Smooth muscle cell (in vitro differentiated cells): ENCODE measurements at regions not wholly inside any gene's neighbourhood (a gene's known extent, or its start where the extent isn't known, plus 50 kb on each side); places are given as distances from the start of the nearest gene placed in this dataset.

Source experiments
- DNase-seq: peaks from one replicate; lab custom pipeline; 2025; ENCODE audit not compliant: unreplicated experiment; lab: John Stamatoyannopoulos, UW
- H2AFZ ChIP-seq: fragments of 200-600 bp; sonication (generic); 2 replicates; pipeline ENCODE4 v1.6.0; 2016; ENCODE audit warnings: antibody characterized with exemption, low read depth, mild to moderate bottlenecking
- H3F3A ChIP-seq: fragments of 200-600 bp; sonication (generic); 2 replicates; pipeline ENCODE4 v1.6.0; 2017; ENCODE audit warnings: antibody characterized with exemption, low read depth
- H3K27ac ChIP-seq: fragments of 200-600 bp; sonication (generic); 2 replicates; pipeline ENCODE4 v1.5.1; 2016; ENCODE audit warnings: low read depth, mild to moderate bottlenecking
- H3K27me3 ChIP-seq: fragments of 200-600 bp; sonication (generic); 2 replicates; pipeline ENCODE4 v1.6.1; 2016; ENCODE audit warnings: low read depth, mild to moderate bottlenecking
- H3K36me3 ChIP-seq: fragments of 200-600 bp; sonication (generic); 2 replicates; pipeline ENCODE4 v1.5.1; 2016; ENCODE audit warnings: low read depth
- H3K4me1 ChIP-seq: fragments of 200-600 bp; sonication (generic); 2 replicates; pipeline ENCODE4 v1.5.1; 2016; ENCODE audit warnings: low read depth
- H3K4me2 ChIP-seq: fragments of 200-600 bp; sonication (generic); 2 replicates; pipeline ENCODE4 v1.6.0; 2016; ENCODE audit warnings: mild to moderate bottlenecking
- H3K4me3 ChIP-seq: fragments of 200-600 bp; sonication (generic); 2 replicates; pipeline ENCODE4 v1.5.1; 2016; ENCODE audit warnings: mild to moderate bottlenecking
- H3K79me2 ChIP-seq: fragments of 200-600 bp; sonication (generic); 2 replicates; pipeline ENCODE4 v1.6.0; 2016; ENCODE audit warnings: low read depth, mild to moderate bottlenecking
- H3K9ac ChIP-seq: fragments of 200-600 bp; sonication (generic); 2 replicates; pipeline ENCODE4 v1.6.0; 2016; ENCODE audit warnings: low read depth
- H3K9me3 ChIP-seq: fragments of 200-600 bp; sonication (generic); replicated peaks from 2 replicates; pipeline ENCODE4 v1.5.1; 2016; ENCODE audit warnings: low read depth
- H4K20me1 ChIP-seq: fragments of 200-600 bp; sonication (generic); 2 replicates; pipeline ENCODE4 v1.6.0; 2016; ENCODE audit warnings: low read depth
- WGBS: methylation state at CpG from one replicate; pipeline ENCODE4 v1.1.7; 2016; ENCODE audit warnings: low lambda C conversion rate; 5-methylcytosine and 5-hydroxymethylcytosine counted together
- TF ChIP-seq, protein P1 (sequence below): fragments of 200-600 bp; sonication (generic); IDR thresholded peaks from 2 replicates; pipeline ENCODE4 v1.5.1; 2017; ENCODE audit warnings: borderline replicate concordance, mild to moderate bottlenecking, antibody characterized with exemption; ENCODE audit not compliant: insufficient read depth, poor library complexity, severe bottlenecking

DNA sequence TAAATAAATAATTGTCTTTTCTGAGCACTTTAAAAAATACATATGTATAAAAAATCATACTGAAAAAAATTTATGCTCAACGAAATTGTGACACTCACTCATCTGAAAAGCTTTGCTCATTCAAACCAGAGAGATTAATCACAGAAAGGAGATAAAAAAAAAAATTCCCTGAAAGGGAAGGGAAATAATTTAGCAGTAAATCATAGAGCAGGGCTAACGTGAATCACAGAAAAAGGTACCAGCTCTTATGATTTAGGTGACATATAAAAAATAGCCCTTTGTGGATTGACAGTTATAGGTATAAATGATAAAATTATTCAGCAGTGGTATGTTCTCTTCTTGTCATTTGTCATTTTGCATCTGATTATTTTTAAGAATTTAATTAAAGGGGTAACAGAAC, 552.7 kb upstream of the TENM3 start:
- Histone ChIP-seq H3K4me2 (no peak overlapping the region), H3K27ac (no peak overlapping the region), H3K4me1 (peaks cover 16% of the 10 kb centered on the region), H3K9ac (no peak overlapping the region), H3K4me3 (no peak overlapping the region), H3K27me3 (no peaks in the 10 kb centered on the region), H3K79me2 (no peaks in the 10 kb centered on the region), H2AFZ (no peak overlapping the region), H3F3A (peaks cover 3% of the 10 kb centered on the region), H3K9me3 (no peaks in the 10 kb centered on the region), H3K36me3 (no peaks in the 10 kb centered on the region), H4K20me1 (no peaks in the 10 kb centered on the region)
- DNase-seq: no peak
- TF ChIP-seq, protein P1, sequence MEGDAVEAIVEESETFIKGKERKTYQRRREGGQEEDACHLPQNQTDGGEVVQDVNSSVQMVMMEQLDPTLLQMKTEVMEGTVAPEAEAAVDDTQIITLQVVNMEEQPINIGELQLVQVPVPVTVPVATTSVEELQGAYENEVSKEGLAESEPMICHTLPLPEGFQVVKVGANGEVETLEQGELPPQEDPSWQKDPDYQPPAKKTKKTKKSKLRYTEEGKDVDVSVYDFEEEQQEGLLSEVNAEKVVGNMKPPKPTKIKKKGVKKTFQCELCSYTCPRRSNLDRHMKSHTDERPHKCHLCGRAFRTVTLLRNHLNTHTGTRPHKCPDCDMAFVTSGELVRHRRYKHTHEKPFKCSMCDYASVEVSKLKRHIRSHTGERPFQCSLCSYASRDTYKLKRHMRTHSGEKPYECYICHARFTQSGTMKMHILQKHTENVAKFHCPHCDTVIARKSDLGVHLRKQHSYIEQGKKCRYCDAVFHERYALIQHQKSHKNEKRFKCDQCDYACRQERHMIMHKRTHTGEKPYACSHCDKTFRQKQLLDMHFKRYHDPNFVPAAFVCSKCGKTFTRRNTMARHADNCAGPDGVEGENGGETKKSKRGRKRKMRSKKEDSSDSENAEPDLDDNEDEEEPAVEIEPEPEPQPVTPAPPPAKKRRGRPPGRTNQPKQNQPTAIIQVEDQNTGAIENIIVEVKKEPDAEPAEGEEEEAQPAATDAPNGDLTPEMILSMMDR: no peak
- WGBS: 81% methylated on average over 2 of the region's 2 CpGs

DNA sequence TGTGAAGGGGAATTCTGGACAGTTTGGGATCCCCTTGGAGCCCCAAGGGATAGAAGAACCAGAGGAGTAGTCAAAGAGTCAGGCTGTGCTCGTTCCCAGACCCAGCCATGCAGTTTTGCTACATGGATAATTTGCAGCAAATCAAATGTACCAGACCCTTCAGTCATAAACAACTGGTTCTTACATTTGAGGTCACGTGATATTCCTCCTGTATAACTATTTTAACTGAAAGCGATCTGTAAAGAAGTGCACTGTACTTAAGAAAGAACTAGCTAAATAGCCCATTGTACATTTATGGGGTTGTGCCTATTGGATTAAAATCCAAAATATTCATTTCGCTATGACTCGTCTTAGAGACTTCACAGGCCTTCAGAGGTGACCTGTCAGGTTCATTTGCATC, 550.2 kb upstream of the TENM3 start:
- H3K9me3 ChIP-seq: no peaks in the 10 kb centered on the region
- H4K20me1 ChIP-seq: no peaks in the 10 kb centered on the region
- H3K4me1 ChIP-seq: peaks cover 8% of the 10 kb centered on the region
- no peaks in the 10 kb centered on the region for H3K27me3 ChIP-seq
- no peak overlapping the region for H3K4me3 ChIP-seq
- no peaks in the 10 kb centered on the region for H3K36me3 ChIP-seq
- 92% methylated on average over 5 of the region's 5 CpGs for WGBS
- no peak overlapping the region for H3K27ac ChIP-seq
- no peak overlapping the region for H2AFZ ChIP-seq
- no peaks in the 10 kb centered on the region for H3F3A ChIP-seq
- no peaks in the 10 kb centered on the region for H3K79me2 ChIP-seq
- no peak for DNase-seq
- TF ChIP-seq, protein P1: no peak
- no peak overlapping the region for H3K9ac ChIP-seq
- H3K4me2 ChIP-seq: no peak overlapping the region

DNA sequence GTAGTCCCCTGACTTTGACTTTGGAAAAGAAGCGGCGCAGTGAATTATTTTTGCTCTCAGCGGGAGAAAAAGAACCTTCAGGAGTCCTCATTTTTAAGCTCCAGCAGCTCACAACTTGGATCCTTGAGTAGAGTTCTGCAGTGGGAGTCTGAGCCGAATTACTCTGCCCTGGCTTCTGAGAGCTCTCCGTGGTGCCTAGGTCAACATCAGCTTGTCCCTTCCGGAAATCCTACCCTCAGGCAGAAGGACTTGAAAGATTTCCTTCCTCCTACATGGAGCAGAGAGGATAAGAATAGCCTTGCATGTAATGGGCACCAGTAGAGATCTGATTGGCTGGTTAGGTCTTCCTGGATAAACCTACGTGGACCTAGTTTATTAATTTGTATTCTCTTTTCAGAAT, 549.7 kb upstream of the TENM3 start:
- Histone ChIP-seq H4K20me1 (no peaks in the 10 kb centered on the region), H3K36me3 (no peaks in the 10 kb centered on the region), H3K79me2 (no peaks in the 10 kb centered on the region), H3F3A (no peaks in the 10 kb centered on the region), H3K27ac (no peak overlapping the region), H3K4me1 (peaks cover 3% of the 10 kb centered on the region), H2AFZ (no peak overlapping the region), H3K4me3 (no peak overlapping the region), H3K9ac (no peak overlapping the region), H3K27me3 (no peaks in the 10 kb centered on the region), H3K9me3 (no peaks in the 10 kb centered on the region), H3K4me2 (no peak overlapping the region)
- WGBS: 87% methylated on average over 7 of the region's 7 CpGs
- DNase-seq: no peak
- TF ChIP-seq, protein P1: no peak

DNA sequence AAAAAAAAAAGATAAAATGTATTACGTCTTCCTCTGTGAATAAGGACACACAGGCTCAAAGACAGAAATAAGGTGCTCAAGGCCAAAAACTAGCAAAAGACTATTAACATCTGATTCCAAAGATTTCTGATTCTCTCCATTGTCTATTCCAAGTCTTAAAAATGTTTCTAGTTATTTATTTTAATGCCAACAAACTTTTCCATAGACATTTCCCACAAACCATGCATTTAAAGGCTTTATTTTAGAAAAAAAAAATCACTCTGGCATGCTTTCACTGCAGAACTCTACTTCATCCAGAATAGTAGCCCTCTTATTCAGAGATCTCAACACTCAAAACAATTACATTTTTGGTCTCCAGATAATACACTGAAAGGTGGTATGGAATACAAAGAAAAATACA, 545.0 kb upstream of the TENM3 start:
- Histone ChIP-seq H3K4me3 (no peak overlapping the region), H3K36me3 (no peaks in the 10 kb centered on the region), H3K27ac (no peak overlapping the region), H4K20me1 (no peaks in the 10 kb centered on the region), H3K9ac (no peak overlapping the region), H3K9me3 (no peaks in the 10 kb centered on the region), H3F3A (no peaks in the 10 kb centered on the region), H3K4me1 (no peaks in the 10 kb centered on the region), H2AFZ (no peak overlapping the region), H3K4me2 (no peak overlapping the region), H3K79me2 (no peaks in the 10 kb centered on the region), H3K27me3 (no peaks in the 10 kb centered on the region)
- TF ChIP-seq, protein P1: no peak
- no peak for DNase-seq
- 89% methylated on average over 1 of the region's 1 CpG for WGBS
